Stimulated activated CD8-positive, alpha-beta memory T cell treated with anti-CD3 and anti-CD28 coated beads, Interleukin-4, amount 100 ng/mL, for 24 hours (primary cell): ENCODE measurements at regions not wholly inside any gene's neighbourhood (a gene's known extent, or its start where the extent isn't known, plus 50 kb on each side); places are given as distances from the start of the nearest gene placed in this dataset.

Experiments
- DNase-seq: peaks from one replicate; pipeline ENCODE4 v3.0.0-alpha.2; 2020; ENCODE audit warnings: low read depth

GRCh38 chr9:90539286-90539685, 103.3 kb downstream of the DIRAS2 start:
- no peak for DNase-seq

- no peak for DNase-seq
Measured at GRCh38 chr9:90540734-90541133, 101.9 kb downstream of the DIRAS2 start.

- no peak for DNase-seq
Measured at GRCh38 chr9:90544488-90544887, 98.1 kb downstream of the DIRAS2 start.

- DNase-seq = no peak
Measured at GRCh38 chr9:90546200-90546599, 96.4 kb downstream of the DIRAS2 start.

DNA sequence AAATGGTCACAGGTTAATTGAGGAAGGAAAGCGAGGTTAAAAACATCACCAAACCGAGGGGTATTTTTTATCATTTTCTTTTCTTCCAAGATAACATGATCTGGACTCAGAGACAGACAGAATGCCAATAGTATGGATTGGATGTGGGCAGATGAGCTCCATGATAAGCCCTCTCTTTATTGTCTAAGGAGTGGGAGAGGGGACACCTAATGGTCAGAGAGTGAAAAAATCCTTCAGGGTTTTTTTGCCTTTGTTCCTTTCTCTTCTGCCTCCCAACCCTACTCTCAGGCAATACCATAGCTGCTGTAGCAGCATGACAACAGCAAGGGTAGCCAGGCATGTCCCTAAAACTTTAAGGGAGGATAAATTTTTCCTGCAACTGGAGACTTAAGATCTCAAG, 94.7 kb downstream of the DIRAS2 start:
- DNase-seq = no peak

GRCh38 chr9:90552317-90552716, 90.3 kb downstream of the DIRAS2 start:
- DNase-seq = no peak

GRCh38 chr9:90555351-90556057, 87.1 kb downstream of the DIRAS2 start:
- no peak for DNase-seq

DNA sequence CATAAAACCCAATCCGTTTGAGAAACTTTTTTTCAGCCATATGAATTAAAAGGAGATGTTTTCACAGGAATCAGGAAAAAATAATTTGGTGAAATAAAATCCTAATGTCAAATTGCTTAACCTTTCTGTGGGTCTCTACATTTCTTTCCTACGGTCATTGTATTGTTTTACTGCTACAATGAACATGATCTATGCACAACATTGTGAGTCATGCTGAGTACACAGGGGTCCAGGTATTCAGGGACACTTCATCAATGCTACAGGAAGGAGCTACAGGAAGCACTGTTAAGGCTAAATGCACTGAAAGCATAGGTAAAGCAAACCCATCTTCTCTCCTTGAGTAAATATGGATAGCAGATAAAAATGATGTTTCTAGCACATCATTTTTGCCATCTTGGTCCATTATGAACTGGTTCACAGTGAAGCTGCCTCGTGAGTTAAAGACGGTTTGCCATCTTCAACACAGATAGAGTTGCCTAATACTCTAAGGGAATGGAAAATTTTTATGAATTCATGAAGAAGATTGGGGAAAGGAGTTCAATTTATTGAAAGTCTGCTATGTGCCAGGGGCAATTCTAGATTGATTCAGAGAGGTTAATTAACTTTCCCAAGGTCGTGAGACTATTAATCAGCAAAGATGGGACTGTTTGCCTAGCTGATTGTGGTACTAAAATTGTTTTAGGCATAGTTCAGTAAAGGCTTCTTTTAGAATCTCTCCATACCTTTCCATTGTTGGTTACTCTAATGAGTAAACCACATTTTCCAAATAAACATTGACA, 85.5 kb downstream of the DIRAS2 start:
- no peak for DNase-seq

- no peak for DNase-seq
Measured at GRCh38 chr9:90559075-90560073, 83.2 kb downstream of the DIRAS2 start.
